Osteocyte (in vitro differentiated cells): ENCODE measurements at regions not wholly inside any gene's neighbourhood (a gene's known extent, or its start where the extent isn't known, plus 50 kb on each side); places are given as distances from the start of the nearest gene placed in this dataset.

ENCODE experiments used
- DNase-seq: peaks from one replicate; pipeline ENCODE4 v3.0.0; 2021; ENCODE audit warnings: mixed read lengths; ENCODE audit not compliant: unreplicated experiment; ENCODE audit errors: extremely low spot score
- H3K27ac Mint-ChIP-seq: one replicate; pipeline ENCODE4 v1.8.0; 2021; ENCODE audit warnings: mild to moderate bottlenecking, mixed read lengths; ENCODE audit not compliant: unreplicated experiment
- H3K27me3 Mint-ChIP-seq: one replicate; pipeline ENCODE4 v1.8.0; 2021; ENCODE audit warnings: mixed read lengths; ENCODE audit not compliant: unreplicated experiment
- H3K36me3 Mint-ChIP-seq: one replicate; pipeline ENCODE4 v1.8.0; 2021; ENCODE audit warnings: mixed read lengths; ENCODE audit not compliant: unreplicated experiment
- H3K4me1 Mint-ChIP-seq: one replicate; pipeline ENCODE4 v1.8.0; 2021; ENCODE audit warnings: mixed read lengths; ENCODE audit not compliant: unreplicated experiment
- H3K4me3 Mint-ChIP-seq: one replicate; pipeline ENCODE4 v1.8.0; 2021; ENCODE audit warnings: mild to moderate bottlenecking, moderate library complexity, mixed read lengths; ENCODE audit not compliant: unreplicated experiment
- H3K9me3 Mint-ChIP-seq: one replicate; pipeline ENCODE4 v1.8.0; 2021; ENCODE audit warnings: mixed read lengths; ENCODE audit not compliant: unreplicated experiment
- TF ChIP-seq, protein P1 (sequence below): fragments of 200-600 bp; sonication (generic); IDR thresholded peaks from 2 replicates; pipeline ENCODE4 v1.5.0; 2021; ENCODE audit warnings: antibody characterized with exemption, mild to moderate bottlenecking, moderate library complexity

DNA sequence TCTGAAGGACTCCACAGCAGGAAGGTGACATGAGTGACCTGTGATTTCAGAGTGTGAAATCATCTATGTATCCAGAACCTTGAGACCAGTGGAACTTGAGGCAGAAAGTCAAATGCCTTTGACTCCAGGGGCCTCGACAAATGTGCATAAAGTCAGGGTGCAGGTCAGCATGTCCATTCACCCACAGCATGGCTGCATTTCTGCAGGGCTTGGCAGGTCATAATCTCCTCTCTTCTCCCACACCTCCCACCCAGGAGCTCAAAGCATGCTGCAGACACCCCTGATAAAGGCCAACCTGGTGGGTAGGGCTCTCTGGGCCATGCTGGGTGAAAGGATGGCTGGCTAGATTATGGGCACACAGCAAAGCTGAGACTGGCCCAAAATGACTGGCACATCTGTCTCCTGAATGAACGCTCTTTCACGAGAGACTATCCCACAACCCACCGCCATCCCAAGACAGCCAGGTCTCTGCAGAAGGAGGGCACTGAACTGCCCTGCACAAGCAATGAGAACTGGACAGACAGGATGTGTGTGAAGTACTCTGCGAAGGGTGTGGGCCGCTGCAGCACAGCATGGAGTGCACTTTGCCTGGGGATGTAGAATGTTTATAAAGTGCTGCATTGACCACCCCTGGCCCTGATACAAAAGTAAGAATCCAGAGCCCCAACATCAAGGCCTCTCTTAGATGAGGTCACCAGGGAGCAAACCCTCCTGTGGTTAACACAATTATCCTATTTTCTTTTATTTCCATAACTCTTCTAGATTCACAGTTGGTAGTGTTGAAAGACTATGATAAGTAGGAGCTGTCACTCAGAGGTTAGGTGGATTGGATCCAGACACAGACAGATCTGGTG lies 78.2 kb upstream of the NXT1 start:
- peak overlapping the region; percentile 40 for H3K27ac Mint-ChIP-seq
- no peaks in the 10 kb centered on the region for H3K27me3 Mint-ChIP-seq
- H3K4me1 Mint-ChIP-seq = peaks cover 50% of the 10 kb centered on the region

DNA sequence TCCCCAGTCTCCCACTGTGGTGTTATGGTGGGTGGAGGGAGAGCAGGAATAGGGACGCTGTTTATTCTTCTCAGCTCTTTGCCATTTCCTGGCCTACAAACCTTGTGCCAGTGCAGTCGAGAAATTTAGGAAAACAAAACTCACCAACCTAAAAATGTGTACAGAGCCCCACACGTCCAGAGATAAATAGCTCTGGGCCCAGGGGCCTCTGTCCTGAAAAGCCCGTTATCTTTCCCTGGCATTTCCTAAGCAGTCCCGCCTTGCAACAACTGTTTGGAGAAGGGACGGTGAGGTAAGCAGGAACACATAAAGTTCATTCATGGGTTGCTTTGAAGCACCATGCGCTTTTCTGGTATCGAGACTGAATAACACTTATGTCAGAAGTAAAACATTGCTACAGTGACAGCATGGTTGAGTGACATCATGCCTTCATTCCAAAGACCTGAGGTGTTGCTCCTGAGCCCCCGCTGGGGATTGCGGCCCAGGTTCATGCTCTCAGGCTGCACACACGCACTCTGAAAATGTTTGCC lies 80.1 kb upstream of the NXT1 start:
- Mint-ChIP-seq H3K9me3 (peaks cover 11% of the 10 kb centered on the region), H3K4me1 (peaks cover 50% of the 10 kb centered on the region), H3K36me3 (no peaks in the 10 kb centered on the region), H3K4me3 (no peak overlapping the region), H3K27me3 (no peaks in the 10 kb centered on the region), H3K27ac (peak overlapping the region; percentile 91)
- TF ChIP-seq, protein P1, sequence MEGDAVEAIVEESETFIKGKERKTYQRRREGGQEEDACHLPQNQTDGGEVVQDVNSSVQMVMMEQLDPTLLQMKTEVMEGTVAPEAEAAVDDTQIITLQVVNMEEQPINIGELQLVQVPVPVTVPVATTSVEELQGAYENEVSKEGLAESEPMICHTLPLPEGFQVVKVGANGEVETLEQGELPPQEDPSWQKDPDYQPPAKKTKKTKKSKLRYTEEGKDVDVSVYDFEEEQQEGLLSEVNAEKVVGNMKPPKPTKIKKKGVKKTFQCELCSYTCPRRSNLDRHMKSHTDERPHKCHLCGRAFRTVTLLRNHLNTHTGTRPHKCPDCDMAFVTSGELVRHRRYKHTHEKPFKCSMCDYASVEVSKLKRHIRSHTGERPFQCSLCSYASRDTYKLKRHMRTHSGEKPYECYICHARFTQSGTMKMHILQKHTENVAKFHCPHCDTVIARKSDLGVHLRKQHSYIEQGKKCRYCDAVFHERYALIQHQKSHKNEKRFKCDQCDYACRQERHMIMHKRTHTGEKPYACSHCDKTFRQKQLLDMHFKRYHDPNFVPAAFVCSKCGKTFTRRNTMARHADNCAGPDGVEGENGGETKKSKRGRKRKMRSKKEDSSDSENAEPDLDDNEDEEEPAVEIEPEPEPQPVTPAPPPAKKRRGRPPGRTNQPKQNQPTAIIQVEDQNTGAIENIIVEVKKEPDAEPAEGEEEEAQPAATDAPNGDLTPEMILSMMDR = no peak
- DNase-seq = no peak

More for the DNA sequence above, 78.2 kb upstream of the NXT1 start:
- H3K36me3 Mint-ChIP-seq = no peaks in the 10 kb centered on the region
- TF ChIP-seq, protein P1 = no peak
- H3K4me3 Mint-ChIP-seq = no peak overlapping the region
- peaks cover 11% of the 10 kb centered on the region for H3K9me3 Mint-ChIP-seq
- DNase-seq = no peak

DNA sequence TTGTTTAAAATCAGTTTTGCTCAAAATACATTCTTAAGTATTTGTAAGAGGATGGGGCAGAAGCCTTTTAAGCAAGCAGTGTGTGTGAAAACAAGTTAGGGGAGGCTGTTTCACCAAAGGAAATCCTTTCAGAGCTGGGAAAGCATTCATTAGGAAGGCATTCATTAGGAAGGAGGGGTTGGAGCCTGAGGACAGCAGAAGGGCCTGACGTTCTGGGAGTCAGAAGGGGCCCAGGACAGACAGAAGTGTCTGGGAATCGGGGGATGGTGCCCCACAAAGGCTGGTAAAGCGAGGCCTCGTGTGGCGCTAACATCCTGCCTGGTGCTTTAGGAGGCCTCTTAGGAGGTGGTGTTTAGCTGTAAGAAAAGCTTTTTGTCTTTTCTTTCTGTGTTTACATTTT lies 80.6 kb upstream of the NXT1 start:
- Mint-ChIP-seq H3K36me3 (no peaks in the 10 kb centered on the region), H3K4me3 (no peak overlapping the region), H3K4me1 (peaks cover 50% of the 10 kb centered on the region), H3K9me3 (peaks cover 11% of the 10 kb centered on the region), H3K27ac (peak overlapping the region; percentile 91), H3K27me3 (no peaks in the 10 kb centered on the region)
- peak; percentile 32 for DNase-seq
- TF ChIP-seq, protein P1 = no peak

DNA sequence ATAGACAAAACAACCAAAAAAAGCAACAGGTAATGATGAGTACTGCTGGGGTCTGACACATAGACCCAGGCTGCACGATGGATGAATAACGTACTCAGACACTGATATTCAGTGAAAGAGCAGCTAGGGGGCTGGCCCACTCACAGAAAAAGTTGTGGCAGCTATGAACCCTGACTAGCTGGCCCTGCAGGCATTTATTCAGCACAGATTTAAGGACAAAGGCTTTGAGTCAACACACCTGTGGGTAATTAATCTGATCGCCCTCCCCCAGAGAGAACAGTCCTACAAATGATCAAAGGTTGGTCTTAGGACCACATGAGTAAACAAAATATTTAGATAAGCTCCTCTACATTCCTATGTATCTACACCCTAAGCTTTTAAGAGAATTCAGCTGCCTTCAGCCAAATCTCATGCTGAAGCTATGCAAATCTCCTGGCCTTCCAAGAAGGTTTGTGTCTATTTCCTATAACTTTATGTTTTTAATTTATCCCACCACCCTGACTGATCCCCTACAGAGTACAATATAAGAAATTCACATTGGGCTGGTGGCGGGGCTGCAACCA lies 81.7 kb upstream of the NXT1 start:
- Mint-ChIP-seq H3K27me3 (no peaks in the 10 kb centered on the region), H3K36me3 (no peaks in the 10 kb centered on the region), H3K4me3 (no peak overlapping the region), H3K4me1 (peaks cover 50% of the 10 kb centered on the region), H3K27ac (peak overlapping the region; percentile 91), H3K9me3 (peaks cover 11% of the 10 kb centered on the region)
- peak; percentile 30 for DNase-seq
- TF ChIP-seq, protein P1 = no peak

DNA sequence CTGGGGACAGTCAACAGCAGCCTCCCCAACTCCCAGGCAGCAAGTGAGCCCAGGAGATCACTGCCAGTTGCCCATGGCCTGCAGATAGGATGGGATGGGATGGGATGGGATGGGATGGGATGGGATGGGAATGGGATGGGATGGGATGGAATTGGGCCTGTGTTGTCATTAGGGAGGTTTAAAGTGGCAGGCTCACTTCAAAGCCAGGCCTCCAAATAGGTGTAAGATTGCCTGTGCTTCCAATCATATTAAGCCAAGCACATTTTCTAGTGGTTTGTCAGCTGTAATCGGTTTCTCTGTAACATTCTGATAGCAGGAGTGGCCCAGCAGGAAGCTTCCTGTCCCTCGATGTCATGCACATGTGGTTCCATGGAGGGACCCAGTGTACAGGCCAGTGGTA lies 82.7 kb upstream of the NXT1 start:
- no peak overlapping the region for H3K27ac Mint-ChIP-seq
- no peak overlapping the region for H3K4me3 Mint-ChIP-seq
- H3K36me3 Mint-ChIP-seq = no peaks in the 10 kb centered on the region
- peaks cover 45% of the 10 kb centered on the region for H3K4me1 Mint-ChIP-seq
- H3K9me3 Mint-ChIP-seq = peaks cover 11% of the 10 kb centered on the region
- no peak for DNase-seq
- TF ChIP-seq, protein P1 = no peak
- no peaks in the 10 kb centered on the region for H3K27me3 Mint-ChIP-seq
